Transverse colon (tissue), 4 donors: ENCODE measurements at regions not wholly inside any gene's neighbourhood (a gene's known extent, or its start where the extent isn't known, plus 50 kb on each side); places are given as distances from the start of the nearest gene placed in this dataset.

Source experiments
- DNase-seq: peaks from one replicate; pipeline ENCODE4 v3.0.0-alpha.2; 2019
- H3K27ac ChIP-seq, 4 donors: fragments of 200-600 bp; sonication (generic); 2 replicates each; pipeline ENCODE4 v1.5.1; 2016 to 2018; ENCODE audit warnings: inconsistent platforms in 4 of 4
- H3K27me3 ChIP-seq: fragments of 200-600 bp; sonication (generic); 2 replicates; pipeline ENCODE4 v1.5.1; 2017; ENCODE audit warnings: inconsistent platforms
- H3K36me3 ChIP-seq, 4 donors: fragments of 200-600 bp; sonication (generic); 2 replicates each; pipeline ENCODE4 v1.5.1; 2017 to 2019; ENCODE audit warnings: inconsistent platforms in 4 of 4
- H3K4me1 ChIP-seq, 4 donors: fragments of 200-600 bp; sonication (generic); 2 replicates each; pipeline ENCODE4 v1.5.1; 2017 to 2020; ENCODE audit warnings: inconsistent platforms in 4 of 4
- H3K4me3 ChIP-seq, 4 donors: fragments of 200-600 bp; sonication (generic); 1 replicate in 1 of 4; 2 replicates in 3 of 4; pipeline versions ENCODE4 v1.5.1 to v1.6.1; 2017 to 2019; ENCODE audit warnings: inconsistent platforms in 4 of 4
- H3K9me3 ChIP-seq, 2 donors: fragments of 200-600 bp; sonication (generic); 2 replicates each; pipeline ENCODE4 v1.5.1; 2017 to 2019; ENCODE audit warnings: inconsistent platforms in 2 of 2
- EP300 ChIP-seq: sonication (generic); formaldehyde crosslinking; IDR thresholded peaks from one replicate; pipeline ENCODE4 v1.6.1; 2017; ENCODE audit warnings: antibody characterized with exemption, low read depth
- POLR2A ChIP-seq: fragments of 450-650 bp; IDR thresholded peaks from one replicate; pipeline ENCODE4 v1.6.1; 2016; ENCODE audit warnings: antibody characterized with exemption, mild to moderate bottlenecking, moderate library complexity
- POLR2AphosphoS5 ChIP-seq, 3 donors: sonication (generic); formaldehyde crosslinking; IDR thresholded peaks; one replicate each; pipeline ENCODE4 v1.6.1; 2016; ENCODE audit warnings: antibody characterized with exemption in 3 of 3
- WGBS, 2 donors: methylation state at CpG; one replicate each; pipeline ENCODE4 v1.1.5; 2018; ENCODE audit warnings: low coverage in 1 of 2; 5-methylcytosine and 5-hydroxymethylcytosine counted together
- in situ Hi-C, 4 donors: fragments of 200-750 bp; cut with MboI; loops; one replicate each; pipeline versions ENCODE4 v1.15.0 to v1.15.1; 2017; ENCODE audit warnings: low sequenced_read_pairs in 3 of 4, low pct_ligation_motif_present in 1 of 4, low pct_unique_long_range_greater_than_20kb in 1 of 4
- intact Hi-C: fragments of 100-400 bp; cut with DNase I; formaldehyde crosslinking; loops from one replicate; pipeline ENCODE4 v1.15.1; 2023; ENCODE audit warnings: low total_unique reads
- small RNA-seq, 4 donors: library from RNA; depleted of rRNA; stranded (forward); fragments of <200 nt; gene quantifications; one replicate each; pipeline ENCODE3, GENCODE V24; 2016
- TF ChIP-seq, protein P1 (sequence below), 5 experiments: fragments of 200-600 bp in 3 of 5; fragments of 450-650 bp in 2 of 5; sonication (generic) in 3 of 5; IDR thresholded peaks; 1 replicate in 2 of 5; 2 replicates in 3 of 5; pipeline ENCODE4 v1.5.1; 2016 to 2017; ENCODE audit warnings: antibody characterized with exemption in 5 of 5, inconsistent platforms in 3 of 5, mild to moderate bottlenecking in 2 of 5, moderate library complexity in 1 of 5

DNA sequence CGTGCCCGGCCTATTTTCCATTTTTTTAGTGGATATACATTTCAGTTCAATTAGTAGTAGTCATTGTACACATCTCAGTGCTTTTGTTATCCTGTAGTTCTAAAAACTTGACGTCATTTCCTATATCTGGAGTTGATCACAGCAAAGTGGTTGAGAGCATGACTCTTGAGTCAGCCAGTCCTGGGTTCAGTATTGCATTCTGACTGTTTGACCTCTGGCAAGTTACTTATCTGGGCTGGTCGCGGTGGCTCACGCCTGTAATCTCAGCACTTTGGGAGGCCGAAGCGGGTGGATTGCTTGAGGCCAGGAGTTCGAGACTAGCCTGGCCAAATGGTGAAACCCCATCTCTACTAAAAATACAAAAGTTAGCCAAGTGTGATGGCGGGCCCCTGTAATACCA is 50.4 kb upstream of the PPM1B start:
- in situ Hi-C loops = no loop called here
- TF ChIP-seq POLR2AphosphoS5 (IDR thresholded peaks at IDR 0.05) (no peak), POLR2A (no peak), EP300 (no peak)
- TF ChIP-seq, protein P1, sequence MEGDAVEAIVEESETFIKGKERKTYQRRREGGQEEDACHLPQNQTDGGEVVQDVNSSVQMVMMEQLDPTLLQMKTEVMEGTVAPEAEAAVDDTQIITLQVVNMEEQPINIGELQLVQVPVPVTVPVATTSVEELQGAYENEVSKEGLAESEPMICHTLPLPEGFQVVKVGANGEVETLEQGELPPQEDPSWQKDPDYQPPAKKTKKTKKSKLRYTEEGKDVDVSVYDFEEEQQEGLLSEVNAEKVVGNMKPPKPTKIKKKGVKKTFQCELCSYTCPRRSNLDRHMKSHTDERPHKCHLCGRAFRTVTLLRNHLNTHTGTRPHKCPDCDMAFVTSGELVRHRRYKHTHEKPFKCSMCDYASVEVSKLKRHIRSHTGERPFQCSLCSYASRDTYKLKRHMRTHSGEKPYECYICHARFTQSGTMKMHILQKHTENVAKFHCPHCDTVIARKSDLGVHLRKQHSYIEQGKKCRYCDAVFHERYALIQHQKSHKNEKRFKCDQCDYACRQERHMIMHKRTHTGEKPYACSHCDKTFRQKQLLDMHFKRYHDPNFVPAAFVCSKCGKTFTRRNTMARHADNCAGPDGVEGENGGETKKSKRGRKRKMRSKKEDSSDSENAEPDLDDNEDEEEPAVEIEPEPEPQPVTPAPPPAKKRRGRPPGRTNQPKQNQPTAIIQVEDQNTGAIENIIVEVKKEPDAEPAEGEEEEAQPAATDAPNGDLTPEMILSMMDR (IDR thresholded peaks at IDR 0.05) = no peak
- H3K4me3 ChIP-seq = no peak overlapping the region
- intact Hi-C loops = no loop called here
- WGBS, 2 donors = 91 to 93% methylated on average over 3 to 10 of the region's 10 CpGs
- DNase-seq = no peak
- H3K27ac ChIP-seq = no peak overlapping the region
- H3K4me1 ChIP-seq = no peaks in the 10 kb centered on the region
- no peaks in the 10 kb centered on the region for H3K36me3 ChIP-seq
- H3K9me3 ChIP-seq = no peaks in the 10 kb centered on the region
- H3K27me3 ChIP-seq = no peaks in the 10 kb centered on the region

Small RNA genes in the stretch of these regions (small RNA-seq; reads per million reads assigned to genes)
- 0 reads per million in 4 donors for gene AC019129.1
